CD4-positive, alpha-beta T cell (primary cell): ENCODE measurements at regions not wholly inside any gene's neighbourhood (a gene's known extent, or its start where the extent isn't known, plus 50 kb on each side); places are given as distances from the start of the nearest gene placed in this dataset.

Source experiments
- ATAC-seq: fragments of 200-7000 bp; cut with Tn5 transposase; one replicate; pipeline ENCODE4 v1.10.0; 2022; ENCODE audit warnings: mild to moderate bottlenecking; ENCODE audit not compliant: poor library complexity
- CTCF ChIA-PET: fragments of 350-600 bp; sonication (Branson Sonifier 250); formaldehyde crosslinking; loops from one replicate; lab custom pipeline; 2021; ENCODE audit warnings: antibody characterized with exemption, inconsistent platforms; lab: Charles Lee
- POLR2A ChIA-PET: fragments of 350-600 bp; sonication (Branson Sonifier 250); formaldehyde crosslinking; loops from one replicate; lab custom pipeline; 2021; ENCODE audit warnings: antibody characterized with exemption, inconsistent platforms; lab: Charles Lee
- DNase-seq, 14 experiments: peaks; one replicate each; pipeline ENCODE4 v3.0.0-alpha.2; 2013 to 2020; ENCODE audit warnings: mixed read lengths in 2 of 14
- H3K27ac ChIP-seq, 2 donors: one replicate each; pipeline versions ENCODE4 v1.5.1 to v1.7.0; 2013; ENCODE audit warnings: low read length in 2 of 2, low read depth in 1 of 2, mild to moderate bottlenecking in 1 of 2
- H3K27me3 ChIP-seq, 2 experiments: 1 replicate in 1 of 2; 2 replicates in 1 of 2; pipeline versions ENCODE4 v1.6.1 to v1.7.0; 2013; ENCODE audit warnings: low read length in 2 of 2, control low read depth in 1 of 2, mild to moderate bottlenecking in 1 of 2, moderate library complexity in 1 of 2; ENCODE audit not compliant: insufficient read depth in 2 of 2, control insufficient read depth in 1 of 2
- H3K36me3 ChIP-seq: one replicate; pipeline ENCODE4 v1.6.1; 2013; ENCODE audit warnings: low read length, control low read depth; ENCODE audit not compliant: insufficient read depth
- H3K4me1 ChIP-seq: one replicate; pipeline ENCODE4 v1.6.1; 2013; ENCODE audit warnings: low read length, control low read depth; ENCODE audit not compliant: insufficient read depth
- H3K4me3 ChIP-seq: one replicate; pipeline ENCODE4 v1.5.1; 2013; ENCODE audit warnings: mild to moderate bottlenecking, low read length, moderate library complexity
- H3K9me3 ChIP-seq, 2 experiments: 1 replicate in 1 of 2; 2 replicates in 1 of 2; pipeline versions ENCODE4 v1.6.1 to v1.7.0; 2013; ENCODE audit warnings: low read length in 2 of 2, mild to moderate bottlenecking in 2 of 2, control low read depth in 1 of 2, moderate library complexity in 1 of 2; ENCODE audit not compliant: control insufficient read depth in 1 of 2, insufficient read depth in 1 of 2
- H3K27ac Mint-ChIP-seq: one replicate; pipeline ENCODE4 v1.8.0; 2020; ENCODE audit warnings: mixed read lengths
- H3K27me3 Mint-ChIP-seq: one replicate; pipeline ENCODE4 v1.8.0; 2021; ENCODE audit warnings: mixed read lengths
- H3K36me3 Mint-ChIP-seq: one replicate; pipeline ENCODE4 v1.8.0; 2021; ENCODE audit warnings: low read depth, mixed read lengths
- H3K4me1 Mint-ChIP-seq: one replicate; pipeline ENCODE4 v1.8.0; 2021; ENCODE audit warnings: low read depth, mixed read lengths
- H3K4me3 Mint-ChIP-seq: one replicate; pipeline ENCODE4 v1.8.0; 2020; ENCODE audit warnings: mild to moderate bottlenecking, mixed read lengths
- H3K9me3 Mint-ChIP-seq: one replicate; pipeline ENCODE4 v1.8.0; 2020; ENCODE audit warnings: mixed read lengths
- CTCF ChIP-seq: fragments of 200-600 bp; IDR thresholded peaks from one replicate; pipeline ENCODE4 v1.8.0; 2022; ENCODE audit warnings: antibody characterized with exemption, mild to moderate bottlenecking
- intact Hi-C, 2 experiments: fragments of 100-400 bp; cut with DNase I in 1 of 2; cut with micrococcal nuclease in 1 of 2; formaldehyde crosslinking; loops; one replicate each; pipeline versions ENCODE4 v1.15.1 to v1.9.0; 2023 to 2025; cut with DNase I, micrococcal nuclease

- TF ChIP-seq CTCF = no peak
- H3K27me3 ChIP-seq = no peaks in the 10 kb centered on the region
- DNase-seq = no peak
- ChIA-PET POLR2A (no interaction called here), CTCF (no interaction called here)
- Mint-ChIP-seq H3K27me3 (no peaks in the 10 kb centered on the region), H3K4me1 (no peaks in the 10 kb centered on the region), H3K4me3 (no peak overlapping the region), H3K27ac (no peak overlapping the region), H3K9me3 (no peaks in the 10 kb centered on the region), H3K36me3 (no peaks in the 10 kb centered on the region)
- H3K9me3 ChIP-seq = no peaks in the 10 kb centered on the region
- no peaks in the 10 kb centered on the region for H3K4me1 ChIP-seq
- H3K27ac ChIP-seq = no peak overlapping the region
- ATAC-seq = no peak
- intact Hi-C loops = no loop called here
- no peak overlapping the region for H3K4me3 ChIP-seq
- H3K36me3 ChIP-seq = no peaks in the 10 kb centered on the region
Measured at GRCh38 chr6:10128721-10129120, 286.2 kb downstream of the TFAP2A start.

- CTCF ChIA-PET = no interaction called here
- Histone ChIP-seq H3K4me3 (no peak overlapping the region), H3K9me3 (peaks cover 0 to 4% of the 10 kb centered on the region in 2 experiments), H3K27ac (no peak overlapping the region), H3K4me1 (no peaks in the 10 kb centered on the region), H3K27me3 (no peaks in the 10 kb centered on the region), H3K36me3 (no peaks in the 10 kb centered on the region)
- Mint-ChIP-seq H3K27me3 (no peaks in the 10 kb centered on the region), H3K27ac (no peak overlapping the region), H3K36me3 (no peaks in the 10 kb centered on the region), H3K4me1 (no peaks in the 10 kb centered on the region), H3K9me3 (peaks cover 2% of the 10 kb centered on the region), H3K4me3 (no peak overlapping the region)
- intact Hi-C loops = no loop called here
- ATAC-seq (no peak), DNase-seq (no peak)
- POLR2A ChIA-PET = no interaction called here
- no peak for TF ChIP-seq CTCF
Measured at GRCh38 chr6:10122164-10122563, 292.7 kb downstream of the TFAP2A start.

- CTCF ChIA-PET = no interaction called here
- H3K9me3 ChIP-seq = peaks cover 0 to 12% of the 10 kb centered on the region in 2 experiments
- no peak for ATAC-seq
- H3K4me3 Mint-ChIP-seq = no peak overlapping the region
- no peak overlapping the region for H3K27ac Mint-ChIP-seq
- POLR2A ChIA-PET = no interaction called here
- no peaks in the 10 kb centered on the region for H3K4me1 ChIP-seq
- no peaks in the 10 kb centered on the region for H3K36me3 ChIP-seq
- no peaks in the 10 kb centered on the region for H3K36me3 Mint-ChIP-seq
- H3K27me3 ChIP-seq = no peaks in the 10 kb centered on the region
- no peak overlapping the region for H3K27ac ChIP-seq
- H3K9me3 Mint-ChIP-seq = no peaks in the 10 kb centered on the region
- no peaks in the 10 kb centered on the region for H3K4me1 Mint-ChIP-seq
- H3K27me3 Mint-ChIP-seq = peaks cover 31% of the 10 kb centered on the region
- no peak for DNase-seq
- intact Hi-C loops = no loop called here
- H3K4me3 ChIP-seq = no peak overlapping the region
- no peak for TF ChIP-seq CTCF
Measured at GRCh38 chr6:10112871-10113549, 301.9 kb downstream of the TFAP2A start.
